OCI-LY1 (cell line): ENCODE measurements at regions not wholly inside any gene's neighbourhood (a gene's known extent, or its start where the extent isn't known, plus 50 kb on each side); places are given as distances from the start of the nearest gene placed in this dataset.

Experiments
- H2AFZ ChIP-seq: fragments of 200-600 bp; sonication (generic), shearing (Covaris generic); 2 replicates; pipeline ENCODE4 v1.6.0; 2014; ENCODE audit warnings: antibody characterized with exemption, mild to moderate bottlenecking, low read length
- H3F3A ChIP-seq: fragments of 200-600 bp; sonication (generic), shearing (Covaris generic); 2 replicates; pipeline ENCODE4 v1.6.0; 2014; ENCODE audit warnings: mild to moderate bottlenecking, antibody characterized with exemption, low read length, moderate library complexity; ENCODE audit not compliant: insufficient read depth
- H3K27ac ChIP-seq: fragments of 200-600 bp; sonication (generic); 2 replicates; pipeline ENCODE4 v1.5.1; 2014; ENCODE audit warnings: low read length, mixed run types, mild to moderate bottlenecking, low read depth; ENCODE audit not compliant: poor library complexity, severe bottlenecking
- H3K27me3 ChIP-seq: fragments of 200-600 bp; sonication (generic); 2 replicates; pipeline ENCODE4 v1.6.0; 2014; ENCODE audit warnings: antibody characterized with exemption, mild to moderate bottlenecking, low read length, moderate library complexity; ENCODE audit not compliant: insufficient read depth
- H3K36me3 ChIP-seq: fragments of 200-600 bp; sonication (generic); 2 replicates; pipeline ENCODE4 v1.6.1; 2014; ENCODE audit warnings: mild to moderate bottlenecking, antibody characterized with exemption, low read length, moderate library complexity, mixed read lengths; ENCODE audit not compliant: insufficient read depth
- H3K4me1 ChIP-seq: fragments of 200-600 bp; sonication (generic); 2 replicates; pipeline ENCODE4 v1.5.1; 2014; ENCODE audit warnings: mild to moderate bottlenecking, low read length, moderate library complexity; ENCODE audit not compliant: insufficient read depth, severe bottlenecking
- H3K4me2 ChIP-seq: fragments of 200-600 bp; sonication (generic), shearing (Covaris generic); 2 replicates; pipeline ENCODE4 v1.6.1; 2014; ENCODE audit warnings: low read length
- H3K4me3 ChIP-seq: fragments of 200-600 bp; sonication (generic); 2 replicates; pipeline ENCODE4 v1.5.1; 2014; ENCODE audit warnings: low read length, low read depth, mild to moderate bottlenecking, mixed read lengths; ENCODE audit not compliant: poor library complexity, severe bottlenecking
- H3K79me2 ChIP-seq: fragments of 200-600 bp; shearing (Covaris generic); 2 replicates; pipeline ENCODE4 v1.6.1; 2016; ENCODE audit warnings: mixed run types, low read length, mixed read lengths; ENCODE audit not compliant: insufficient read depth
- H3K9ac ChIP-seq: fragments of 200-600 bp; sonication (generic), shearing (Covaris generic); 2 replicates; pipeline ENCODE4 v1.6.1; 2014; ENCODE audit warnings: mild to moderate bottlenecking, low read length, mixed read lengths
- H3K9me2 ChIP-seq: fragments of 200-600 bp; sonication (generic), shearing (Covaris generic); 2 replicates; pipeline ENCODE4 v1.6.1; 2014; ENCODE audit warnings: low read depth, mild to moderate bottlenecking, low read length, mixed read lengths
- H3K9me3 ChIP-seq: fragments of 200-600 bp; shearing (Covaris generic); 2 replicates; pipeline ENCODE4 v1.6.1; 2014; ENCODE audit warnings: low read length, mixed read lengths
- H4K20me1 ChIP-seq: fragments of 200-600 bp; sonication (generic), shearing (Covaris generic); 2 replicates; pipeline ENCODE4 v1.6.0; 2016; ENCODE audit warnings: mild to moderate bottlenecking, low read length; ENCODE audit not compliant: insufficient read depth
- EZH2 ChIP-seq: fragments of 200-600 bp; sonication (generic), shearing (Covaris generic); IDR thresholded peaks from 2 replicates; pipeline ENCODE4 v1.8.0; 2017; ENCODE audit warnings: borderline replicate concordance, mixed run types, mild to moderate bottlenecking, antibody characterized with exemption, low read length, moderate library complexity, mixed read lengths
- TF ChIP-seq, protein P1 (sequence below): fragments of 200-600 bp; sonication (generic), shearing (Covaris generic); IDR thresholded peaks from 2 replicates; pipeline ENCODE4 v1.5.1; 2017; ENCODE audit warnings: mild to moderate bottlenecking, antibody characterized with exemption, low read length, moderate library complexity, mixed read lengths

DNA sequence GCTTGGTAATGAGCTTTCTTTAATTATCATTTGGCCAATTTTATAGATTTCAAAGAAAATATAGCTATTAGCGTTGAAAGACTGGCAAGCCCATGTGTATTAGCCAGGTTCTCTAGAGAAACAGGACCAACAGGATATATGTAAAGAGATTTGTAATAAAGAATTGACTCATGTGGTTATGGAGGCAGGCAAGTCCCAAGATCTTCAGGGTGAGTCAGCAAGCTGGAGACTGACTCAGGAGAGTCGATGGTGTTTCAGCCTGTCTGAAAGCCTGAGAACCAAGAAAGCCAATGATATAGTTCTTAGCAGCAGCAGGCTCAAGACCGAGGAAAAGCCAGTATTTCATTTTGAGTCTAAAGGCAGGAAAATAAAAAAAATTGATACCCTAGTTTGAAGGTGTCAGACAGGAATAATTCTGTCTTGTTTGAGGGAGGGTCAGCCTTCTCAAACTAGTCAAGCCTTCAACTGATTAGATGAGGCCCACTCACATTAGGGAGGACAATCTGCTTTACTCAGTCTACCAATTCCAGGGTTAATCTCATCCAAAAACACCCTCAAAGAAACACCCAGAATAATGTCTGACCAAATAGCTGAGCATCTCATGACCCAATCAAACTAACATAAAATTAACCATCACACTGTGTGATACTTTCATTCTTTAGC lies 78.3 kb upstream of the CRIM1 start:
- no peaks in the 10 kb centered on the region for H4K20me1 ChIP-seq
- H3K27me3 ChIP-seq = no peaks in the 10 kb centered on the region
- no peaks in the 10 kb centered on the region for H3K9me3 ChIP-seq
- no peaks in the 10 kb centered on the region for H3K4me1 ChIP-seq
- no peak overlapping the region for H3K4me3 ChIP-seq
- H3K4me2 ChIP-seq = no peak overlapping the region
- no peak overlapping the region for H3K9ac ChIP-seq
- no peaks in the 10 kb centered on the region for H3K79me2 ChIP-seq
- no peaks in the 10 kb centered on the region for H3K9me2 ChIP-seq
- no peak overlapping the region for H3K27ac ChIP-seq
- no peak for TF ChIP-seq EZH2
- TF ChIP-seq, protein P1, sequence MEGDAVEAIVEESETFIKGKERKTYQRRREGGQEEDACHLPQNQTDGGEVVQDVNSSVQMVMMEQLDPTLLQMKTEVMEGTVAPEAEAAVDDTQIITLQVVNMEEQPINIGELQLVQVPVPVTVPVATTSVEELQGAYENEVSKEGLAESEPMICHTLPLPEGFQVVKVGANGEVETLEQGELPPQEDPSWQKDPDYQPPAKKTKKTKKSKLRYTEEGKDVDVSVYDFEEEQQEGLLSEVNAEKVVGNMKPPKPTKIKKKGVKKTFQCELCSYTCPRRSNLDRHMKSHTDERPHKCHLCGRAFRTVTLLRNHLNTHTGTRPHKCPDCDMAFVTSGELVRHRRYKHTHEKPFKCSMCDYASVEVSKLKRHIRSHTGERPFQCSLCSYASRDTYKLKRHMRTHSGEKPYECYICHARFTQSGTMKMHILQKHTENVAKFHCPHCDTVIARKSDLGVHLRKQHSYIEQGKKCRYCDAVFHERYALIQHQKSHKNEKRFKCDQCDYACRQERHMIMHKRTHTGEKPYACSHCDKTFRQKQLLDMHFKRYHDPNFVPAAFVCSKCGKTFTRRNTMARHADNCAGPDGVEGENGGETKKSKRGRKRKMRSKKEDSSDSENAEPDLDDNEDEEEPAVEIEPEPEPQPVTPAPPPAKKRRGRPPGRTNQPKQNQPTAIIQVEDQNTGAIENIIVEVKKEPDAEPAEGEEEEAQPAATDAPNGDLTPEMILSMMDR = no peak
- H3F3A ChIP-seq = no peaks in the 10 kb centered on the region
- H2AFZ ChIP-seq = no peak overlapping the region
- no peaks in the 10 kb centered on the region for H3K36me3 ChIP-seq

DNA sequence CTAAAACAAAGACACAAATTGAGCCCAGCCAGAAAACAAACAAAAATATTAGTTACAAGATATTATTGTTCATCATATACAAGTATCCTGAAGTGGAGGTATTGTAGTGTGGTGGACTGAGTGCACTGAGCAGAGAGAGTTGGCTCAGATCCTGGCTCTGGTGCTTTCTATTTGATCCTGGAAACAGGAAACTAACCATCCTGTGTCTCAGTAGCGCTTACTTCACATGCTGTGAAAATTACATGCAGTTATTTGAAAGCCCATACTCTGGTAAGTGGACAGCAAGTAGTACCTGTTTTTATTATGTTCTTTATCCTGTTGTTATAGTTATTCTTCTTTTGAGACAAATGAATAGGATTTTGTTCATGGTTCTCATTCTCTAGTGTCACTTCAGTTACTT lies 84.3 kb upstream of the CRIM1 start:
- Histone ChIP-seq H3K9me3 (no peaks in the 10 kb centered on the region), H3K27me3 (no peaks in the 10 kb centered on the region), H3K27ac (no peak overlapping the region)

DNA sequence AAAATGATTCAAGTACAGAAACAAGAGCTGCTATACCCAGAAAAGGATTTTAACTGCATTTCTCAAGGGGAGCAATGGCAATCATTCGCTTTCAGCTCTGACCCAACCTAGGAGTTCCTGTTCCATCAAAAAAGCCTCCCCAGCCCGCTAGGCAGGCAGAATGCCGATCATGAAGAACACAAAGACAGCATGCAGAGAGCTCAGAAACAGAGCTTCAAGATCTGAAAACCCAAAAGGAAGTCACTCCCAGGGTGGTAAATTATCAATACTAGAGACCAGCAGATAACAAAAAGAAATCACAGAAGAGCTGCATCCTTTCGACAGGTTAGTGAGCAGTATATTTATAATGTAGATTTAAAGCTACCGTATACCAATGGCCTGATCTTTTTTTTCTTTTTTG lies 84.8 kb upstream of the CRIM1 start:
- no peak overlapping the region for H3K4me3 ChIP-seq
- H4K20me1 ChIP-seq = no peaks in the 10 kb centered on the region
- no peaks in the 10 kb centered on the region for H3K36me3 ChIP-seq
- H3K27ac ChIP-seq = no peak overlapping the region
- no peaks in the 10 kb centered on the region for H3F3A ChIP-seq
- H3K27me3 ChIP-seq = no peaks in the 10 kb centered on the region
- no peaks in the 10 kb centered on the region for H3K9me3 ChIP-seq
- no peak overlapping the region for H3K4me2 ChIP-seq
- H3K4me1 ChIP-seq = no peaks in the 10 kb centered on the region
- no peaks in the 10 kb centered on the region for H3K9me2 ChIP-seq
- no peaks in the 10 kb centered on the region for H3K79me2 ChIP-seq
- H3K9ac ChIP-seq = no peak overlapping the region
- no peak for TF ChIP-seq EZH2
- TF ChIP-seq, protein P1 = no peak
- H2AFZ ChIP-seq = no peak overlapping the region

More for the DNA sequence above, 84.3 kb upstream of the CRIM1 start:
- TF ChIP-seq, protein P1 = no peak
- no peak for TF ChIP-seq EZH2
- Histone ChIP-seq H3K36me3 (no peaks in the 10 kb centered on the region), H3K9me2 (no peaks in the 10 kb centered on the region), H3K4me2 (no peak overlapping the region), H3K4me1 (no peaks in the 10 kb centered on the region), H3K79me2 (no peaks in the 10 kb centered on the region), H3K4me3 (no peak overlapping the region), H3F3A (no peaks in the 10 kb centered on the region), H4K20me1 (no peaks in the 10 kb centered on the region), H3K9ac (no peak overlapping the region), H2AFZ (no peak overlapping the region)
